ENCODE measurements at regions not wholly inside any gene's neighbourhood (a gene's known extent, or its start where the extent isn't known, plus 50 kb on each side); places are given as distances from the start of the nearest gene placed in this dataset.

DNA sequence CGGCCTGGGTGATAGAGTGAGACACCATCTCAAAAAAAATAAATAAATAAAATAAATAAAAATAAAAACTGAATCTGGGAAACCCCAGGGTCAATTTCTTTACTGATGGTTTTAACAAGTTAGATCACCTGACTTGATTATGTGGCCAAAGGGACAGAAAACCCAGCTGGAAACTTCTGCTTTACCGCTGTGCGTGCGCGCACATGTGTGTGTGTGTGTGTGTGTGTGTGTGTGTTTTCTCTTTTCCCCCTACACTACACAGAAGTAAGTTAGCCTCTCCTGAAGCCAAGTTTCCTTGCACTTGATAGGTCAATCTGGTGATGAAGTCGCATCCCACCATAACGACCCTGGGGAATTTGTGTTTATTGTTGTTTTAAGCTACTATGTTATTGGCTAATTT is 105.3 kb upstream of the AMN1 start:
- TF ChIP-seq POLR2A (IDR thresholded peaks at IDR 0.05), result no peak
- TF ChIP-seq CTCF (IDR thresholded peaks at IDR 0.05 in 4 of 5, conservative IDR thresholded peaks at IDR 0.05 in 1 of 5), result no peak
